CD4-positive, alpha-beta memory T cell (primary cell): ENCODE measurements at regions not wholly inside any gene's neighbourhood (a gene's known extent, or its start where the extent isn't known, plus 50 kb on each side); places are given as distances from the start of the nearest gene placed in this dataset.

Experiments
- CTCF ChIA-PET: fragments of 350-600 bp; sonication (Branson Sonifier 250); formaldehyde crosslinking; loops from one replicate; lab custom pipeline; 2021; ENCODE audit warnings: inconsistent platforms; ENCODE audit not compliant: partially characterized antibody; lab: Charles Lee
- POLR2A ChIA-PET: fragments of 350-600 bp; sonication (Branson Sonifier 250); formaldehyde crosslinking; loops from one replicate; lab custom pipeline; 2021; ENCODE audit not compliant: partially characterized antibody; lab: Charles Lee
- DNase-seq, 5 donors: peaks; one replicate each; pipeline versions ENCODE4 v3.0.0 to v3.0.0-alpha.2; 2020 to 2022; ENCODE audit warnings: mixed read lengths in 1 of 5
- H3K27ac ChIP-seq: one replicate; pipeline ENCODE4 v1.7.0; 2013; ENCODE audit warnings: low read depth, low read length
- H3K27me3 ChIP-seq: 2 replicates; pipeline ENCODE4 v1.7.0; 2013; ENCODE audit warnings: mild to moderate bottlenecking, low read length, moderate library complexity; ENCODE audit not compliant: insufficient read depth
- H3K36me3 ChIP-seq: 2 replicates; pipeline ENCODE4 v1.7.0; 2013; ENCODE audit warnings: mild to moderate bottlenecking, low read length, moderate library complexity; ENCODE audit not compliant: insufficient read depth
- H3K4me1 ChIP-seq: 2 replicates; pipeline ENCODE4 v1.7.0; 2013; ENCODE audit warnings: mild to moderate bottlenecking, low read length, moderate library complexity; ENCODE audit not compliant: insufficient read depth
- H3K4me3 ChIP-seq, 2 donors: one replicate each; pipeline ENCODE4 v1.7.0; 2013; ENCODE audit warnings: low read length in 2 of 2, mild to moderate bottlenecking in 1 of 2
- H3K9me3 ChIP-seq, 2 donors: one replicate each; pipeline ENCODE4 v1.7.0; 2013; ENCODE audit warnings: low read length in 2 of 2, control low read depth in 1 of 2; ENCODE audit not compliant: control insufficient read depth in 1 of 2
- H3K27ac Mint-ChIP-seq, 7 donors: one replicate each; pipeline ENCODE4 v1.8.0; 2020 to 2021; ENCODE audit warnings: mixed read lengths in 7 of 7, mild to moderate bottlenecking in 6 of 7, inconsistent platforms in 3 of 7, moderate library complexity in 3 of 7
- H3K27me3 Mint-ChIP-seq, 2 donors: one replicate each; pipeline ENCODE4 v1.8.0; 2020 to 2021; ENCODE audit warnings: mixed read lengths in 2 of 2
- H3K36me3 Mint-ChIP-seq, 2 donors: one replicate each; pipeline ENCODE4 v1.8.0; 2020 to 2021; ENCODE audit warnings: mixed read lengths in 2 of 2, inconsistent platforms in 1 of 2, mild to moderate bottlenecking in 1 of 2
- H3K4me1 Mint-ChIP-seq, 4 donors: one replicate each; pipeline ENCODE4 v1.8.0; 2020 to 2021; ENCODE audit warnings: mixed read lengths in 4 of 4, mild to moderate bottlenecking in 1 of 4
- H3K4me3 Mint-ChIP-seq, 8 donors: one replicate each; pipeline ENCODE4 v1.8.0; 2020 to 2021; ENCODE audit warnings: mixed read lengths in 8 of 8, mild to moderate bottlenecking in 7 of 8, moderate library complexity in 6 of 8, inconsistent platforms in 3 of 8
- H3K9me3 Mint-ChIP-seq, 8 donors: one replicate each; pipeline ENCODE4 v1.8.0; 2020 to 2021; ENCODE audit warnings: mixed read lengths in 8 of 8, mild to moderate bottlenecking in 5 of 8, inconsistent platforms in 3 of 8, moderate library complexity in 1 of 8
- intact Hi-C: fragments of 100-400 bp; cut with micrococcal nuclease; formaldehyde crosslinking; loops from one replicate; pipeline ENCODE4 v1.15.1; 2023
- microRNA-seq: library from miRNA; unstranded; fragments of <30 nt; microRNA quantifications from one replicate; pipeline ENCODE4 v1.2.0, GENCODE V29; 2021; ENCODE audit warnings: borderline replicate concordance, borderline number of aligned reads, borderline microRNAs expressed, mixed read lengths

GRCh38 chr21:17460094-17460493 lies 52.7 kb upstream of the CXADR start:
- no peak overlapping the region for H3K27ac ChIP-seq
- Mint-ChIP-seq H3K27ac (no peak overlapping the region), H3K9me3 (no peaks in the 10 kb centered on the region), H3K4me1 (no peaks in the 10 kb centered on the region), H3K36me3 (no peaks in the 10 kb centered on the region), H3K4me3 (no peak overlapping the region), H3K27me3 (peaks cover 3 to 5% of the 10 kb centered on the region in 2 donors)
- no peak overlapping the region for H3K4me3 ChIP-seq
- DNase-seq, result no peak
- no peaks in the 10 kb centered on the region for H3K36me3 ChIP-seq
- H3K4me1 ChIP-seq, result no peaks in the 10 kb centered on the region
- ChIA-PET CTCF (interaction anchor here (1.1 kb wide), 1 partner anchor 73 kb away, joined by 3 read pairs; no protein-coding TSS in a partner anchor), POLR2A (no interaction called here)
- H3K27me3 ChIP-seq, result no peaks in the 10 kb centered on the region
- H3K9me3 ChIP-seq, result no peaks in the 10 kb centered on the region
- intact Hi-C loops, result no loop called here

DNA sequence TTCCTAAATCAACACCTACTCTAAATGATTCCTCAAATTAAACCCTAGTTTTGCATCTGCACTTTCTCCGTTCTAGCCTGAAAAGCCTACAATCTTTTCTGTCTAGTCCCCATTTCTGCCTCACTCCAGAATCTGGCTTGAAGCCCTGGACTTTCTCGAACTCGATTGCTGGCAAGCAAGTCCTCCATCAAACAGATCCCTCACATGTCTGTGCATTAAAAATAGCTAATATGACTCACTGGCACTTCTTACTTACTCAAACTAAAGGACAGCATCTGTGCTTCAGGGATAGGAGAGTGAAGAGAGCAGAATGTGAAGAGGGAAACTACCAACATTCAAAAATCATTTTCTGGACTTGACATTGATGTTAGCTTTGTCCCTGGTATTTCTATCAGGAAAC lies 51.8 kb upstream of the CXADR start:
- POLR2A ChIA-PET, result no interaction called here
- Histone ChIP-seq H3K27me3 (no peaks in the 10 kb centered on the region), H3K4me3 (no peak overlapping the region), H3K36me3 (no peaks in the 10 kb centered on the region), H3K4me1 (no peaks in the 10 kb centered on the region), H3K27ac (no peak overlapping the region), H3K9me3 (no peaks in the 10 kb centered on the region)
- DNase-seq, result no peak
- Mint-ChIP-seq H3K27ac (no peak overlapping the region), H3K4me1 (no peaks in the 10 kb centered on the region), H3K27me3 (peaks cover 3 to 5% of the 10 kb centered on the region in 2 donors), H3K36me3 (no peaks in the 10 kb centered on the region), H3K9me3 (no peaks in the 10 kb centered on the region), H3K4me3 (no peak overlapping the region)
- intact Hi-C loops, result no loop called here
- CTCF ChIA-PET, result no interaction called here

GRCh38 chr21:17461582-17461981 lies 51.3 kb upstream of the CXADR start:
- Mint-ChIP-seq H3K4me3 (no peak overlapping the region), H3K27me3 (peaks cover 3 to 4% of the 10 kb centered on the region in 2 donors), H3K4me1 (no peaks in the 10 kb centered on the region), H3K9me3 (no peaks in the 10 kb centered on the region), H3K36me3 (no peaks in the 10 kb centered on the region), H3K27ac (no peak overlapping the region)
- no peaks in the 10 kb centered on the region for H3K27me3 ChIP-seq
- ChIA-PET CTCF (interaction anchor here (0.6 kb wide), 1 partner anchor 114 kb away, joined by 3 read pairs; no protein-coding TSS in a partner anchor), POLR2A (no interaction called here)
- DNase-seq, result no peak
- H3K36me3 ChIP-seq, result no peaks in the 10 kb centered on the region
- H3K27ac ChIP-seq, result no peak overlapping the region
- intact Hi-C loops, result no loop called here
- no peaks in the 10 kb centered on the region for H3K4me1 ChIP-seq
- H3K9me3 ChIP-seq, result no peaks in the 10 kb centered on the region
- H3K4me3 ChIP-seq, result no peak overlapping the region

DNA sequence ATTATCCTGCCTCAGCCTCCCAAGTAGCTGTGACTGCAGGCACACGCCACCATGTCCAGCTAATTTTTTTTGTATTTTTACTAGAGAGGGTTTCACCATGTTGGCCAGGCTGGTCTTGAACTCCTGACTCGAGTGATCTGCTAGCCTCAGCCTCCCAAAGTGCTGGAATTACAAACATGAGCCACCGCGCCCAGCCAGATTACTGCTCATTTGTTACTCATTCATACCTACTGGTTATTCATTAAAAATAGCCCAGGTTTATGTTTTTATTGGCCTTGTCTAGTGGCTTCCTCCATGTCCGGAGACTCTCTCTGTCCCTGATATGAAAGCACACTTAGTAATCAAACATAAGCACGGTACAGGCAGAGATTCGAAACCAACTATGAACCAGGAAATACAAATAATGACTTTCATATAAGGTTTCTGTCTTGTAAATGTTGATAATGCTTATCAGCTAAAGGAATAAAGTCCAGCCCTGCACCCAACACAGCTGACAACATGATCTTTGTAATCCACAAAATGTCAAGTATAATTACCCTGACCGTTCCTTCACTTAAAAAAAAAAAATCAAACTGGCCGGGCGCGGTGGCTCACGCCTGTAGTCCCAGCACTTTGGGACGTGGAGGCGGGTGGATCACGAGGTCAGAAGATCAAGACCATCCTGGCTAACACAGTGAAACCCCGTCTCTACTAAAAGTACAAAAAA lies 50.4 kb upstream of the CXADR start:
- Mint-ChIP-seq H3K4me1 (no peaks in the 10 kb centered on the region), H3K27me3 (peaks cover 3 to 4% of the 10 kb centered on the region in 2 donors), H3K9me3 (no peaks in the 10 kb centered on the region), H3K27ac (no peak overlapping the region), H3K36me3 (no peaks in the 10 kb centered on the region), H3K4me3 (no peak overlapping the region)
- ChIA-PET POLR2A (no interaction called here), CTCF (interaction anchor here (0.6 kb wide), 1 partner anchor 113 kb away, joined by 3 read pairs; no protein-coding TSS in a partner anchor)
- Histone ChIP-seq H3K27me3 (no peaks in the 10 kb centered on the region), H3K4me3 (no peak overlapping the region), H3K27ac (no peak overlapping the region), H3K36me3 (no peaks in the 10 kb centered on the region), H3K9me3 (no peaks in the 10 kb centered on the region), H3K4me1 (no peaks in the 10 kb centered on the region)
- intact Hi-C loops, result no loop called here
- DNase-seq, result no peak

Small RNAs in the stretch of these regions (microRNA-seq; reads per million reads assigned to microRNA genes)
- 5.7 reads per million, percentile 27 among the genes with 10 or more reads in this experiment for gene MIR125B2
- 1,232 reads per million, percentile 89 among the genes with 10 or more reads in this experiment for gene MIR99A
- gene MIRLET7C, result 58.0 reads per million, percentile 61 among the genes with 10 or more reads in this experiment
